ENCODE measurements at regions not wholly inside any gene's neighbourhood (a gene's known extent, or its start where the extent isn't known, plus 50 kb on each side); places are given as distances from the start of the nearest gene placed in this dataset.

- Histone ChIP-seq H3K9me3 (ENCODE audit: control insufficient read depth in 1 of 2, insufficient read depth in 1 of 2, low read depth in 1 of 2, low read length in 2 of 2) (no peaks in the 10 kb centered on the region), H3K4me2 (ENCODE audit: low read length) (no peak overlapping the region), H3K4me3 (replicated peaks in 1 of 2; ENCODE audit: low read depth in 1 of 2, low read length in 2 of 2) (no peak overlapping the region), H3K79me2 (ENCODE audit: insufficient read depth, low read length) (no peaks in the 10 kb centered on the region), H3K27ac (ENCODE audit: low read depth, low read length) (no peak overlapping the region), H3K4me1 (ENCODE audit: control insufficient read depth in 1 of 2, insufficient read depth in 2 of 2, low read length in 2 of 2) (no peaks in the 10 kb centered on the region), H3K36me3 (ENCODE audit: control insufficient read depth in 1 of 2, insufficient read depth in 2 of 2, low read length in 2 of 2) (no peaks in the 10 kb centered on the region), H3K9me2 (ENCODE audit: insufficient read depth) (no peaks in the 10 kb centered on the region; the same call in 1 of the 2 replicates), H3K9ac (ENCODE audit: low read length) (no peak overlapping the region), H4K20me1 (ENCODE audit: insufficient read depth) (no peaks in the 10 kb centered on the region), H2AFZ (ENCODE audit: low read depth, low read length, poor library complexity, severe bottlenecking) (no peak overlapping the region), H3K27me3 (ENCODE audit: insufficient read depth, low read length) (no peaks in the 10 kb centered on the region)
- ChIA-PET CTCF (no interaction called here), RAD21 (ENCODE audit: low non-redundant PET in 1 of 2, low total read pairs in 2 of 2, uncharacterized antibody in 2 of 2, unreplicated experiment in 2 of 2) (no interaction called here), POLR2A (no interaction called here)
- DNase-seq (ENCODE audit: low read depth, low spot score) = no peak
- ATAC-seq = no peak
- BruUV-seq (replicated peaks) = no TSS peak
- intact Hi-C loops (cut with micrococcal nuclease) = no loop called here
- TF ChIP-seq POLR2A (IDR thresholded peaks at IDR 0.05; ENCODE audit: borderline replicate concordance, extremely low read depth, insufficient read depth, insufficient read length) = no peak
- TF ChIP-seq ELF1 (IDR thresholded peaks at IDR 0.05; ENCODE audit: borderline replicate concordance, low read depth) = no peak
- TF ChIP-seq FOSL1 (IDR thresholded peaks at IDR 0.05; ENCODE audit: low read depth) = no peak
- TF ChIP-seq YY1 (IDR thresholded peaks at IDR 0.05; ENCODE audit: extremely low read depth, insufficient replicate concordance, low read depth, low read length) = no peak
- no peak for TF ChIP-seq POLR2AphosphoS5 (IDR thresholded peaks at IDR 0.05; ENCODE audit: low read depth, low read length)
- TF ChIP-seq JUND (IDR thresholded peaks at IDR 0.05) = no peak
- TF ChIP-seq ZBTB33 (IDR thresholded peaks at IDR 0.05; ENCODE audit: extremely low read depth, insufficient replicate concordance, low read length) = no peak
- no peak for TF ChIP-seq MAX (IDR thresholded peaks at IDR 0.05)
- TF ChIP-seq ATF3 (IDR thresholded peaks at IDR 0.05) = no peak
- TF ChIP-seq CTCF (IDR thresholded peaks at IDR 0.05 in 2 of 3, conservative IDR thresholded peaks at IDR 0.05 in 1 of 3; ENCODE audit: borderline replicate concordance in 1 of 3, insufficient read depth in 1 of 3, low read depth in 2 of 3, low read length in 2 of 3) = no peak
- no peak for TF ChIP-seq CBX3 (IDR thresholded peaks at IDR 0.05; ENCODE audit: low read depth)
- no peak for TF ChIP-seq CEBPB (IDR thresholded peaks at IDR 0.05; ENCODE audit: low read depth)
- TF ChIP-seq ZNF274 (IDR thresholded peaks at IDR 0.05; ENCODE audit: low read depth, low read length) = no peak
- no peak for TF ChIP-seq EZH2phosphoT487 (IDR thresholded peaks at IDR 0.05; ENCODE audit: borderline replicate concordance)
- TF ChIP-seq SIN3A (IDR thresholded peaks at IDR 0.05; ENCODE audit: low read depth) = no peak
- no peak for TF ChIP-seq SP1 (IDR thresholded peaks at IDR 0.05; ENCODE audit: low read depth)
- TF ChIP-seq TCF7L2 (IDR thresholded peaks at IDR 0.05; ENCODE audit: borderline replicate concordance, extremely low read depth, insufficient read depth, insufficient read length) = no peak
Observed at GRCh38 chr4:160716551-160716950, 1447.2 kb downstream of the FSTL5 start.

Measured in HCT116 (cell line).